Stimulated activated CD8-positive, alpha-beta memory T cell treated with anti-CD3 and anti-CD28 coated beads, Interleukin-12 subunit alpha, Interleukin-12 subunit beta, amount 100 ng/mL, for 4 hours (primary cell): ENCODE measurements at regions not wholly inside any gene's neighbourhood (a gene's known extent, or its start where the extent isn't known, plus 50 kb on each side); places are given as distances from the start of the nearest gene placed in this dataset.

Source experiments
- DNase-seq: peaks from one replicate; pipeline ENCODE4 v3.0.0-alpha.2; 2020; ENCODE audit warnings: low read depth

DNA sequence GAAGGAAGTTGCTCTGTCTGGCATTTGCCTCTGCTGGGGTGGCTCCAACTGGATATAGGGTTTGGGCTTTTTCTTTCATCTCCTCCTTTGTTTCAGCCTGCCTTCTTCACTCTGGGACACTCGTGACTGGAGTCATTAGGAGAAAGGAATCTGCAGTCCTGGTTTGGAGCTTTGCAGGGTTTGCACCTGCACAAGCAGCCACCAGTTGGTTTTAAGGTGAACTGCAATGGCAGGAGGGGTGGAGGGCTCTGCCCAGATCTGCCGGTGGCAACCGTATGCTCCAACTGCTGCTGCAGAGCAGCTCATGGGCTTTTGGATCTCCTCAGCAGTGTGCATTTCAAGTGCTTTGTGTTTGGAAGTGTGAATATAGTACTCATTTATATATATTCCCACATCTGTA lies 131.3 kb upstream of the MGAT5 start:
- no peak for DNase-seq

DNA sequence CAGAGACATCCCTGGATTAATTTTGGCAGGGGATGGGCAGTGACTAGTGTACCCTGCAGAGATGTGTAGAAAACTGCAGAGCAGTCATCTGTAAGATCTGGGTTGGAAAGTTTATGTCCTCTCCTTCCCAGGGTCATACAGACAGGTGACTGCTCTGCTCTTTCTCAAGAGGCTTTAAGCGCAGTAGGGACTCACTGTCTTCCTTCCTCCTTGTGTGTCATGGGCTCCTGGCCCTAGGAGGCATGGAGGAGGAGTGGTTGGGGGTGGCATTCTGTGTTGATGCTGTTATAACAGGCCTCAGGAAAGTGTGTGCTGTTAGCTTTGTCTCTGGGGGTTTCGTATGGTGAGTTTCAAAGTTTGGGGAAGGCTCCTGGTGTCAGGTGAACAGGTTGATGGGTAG lies 130.5 kb upstream of the MGAT5 start:
- no peak for DNase-seq

DNA sequence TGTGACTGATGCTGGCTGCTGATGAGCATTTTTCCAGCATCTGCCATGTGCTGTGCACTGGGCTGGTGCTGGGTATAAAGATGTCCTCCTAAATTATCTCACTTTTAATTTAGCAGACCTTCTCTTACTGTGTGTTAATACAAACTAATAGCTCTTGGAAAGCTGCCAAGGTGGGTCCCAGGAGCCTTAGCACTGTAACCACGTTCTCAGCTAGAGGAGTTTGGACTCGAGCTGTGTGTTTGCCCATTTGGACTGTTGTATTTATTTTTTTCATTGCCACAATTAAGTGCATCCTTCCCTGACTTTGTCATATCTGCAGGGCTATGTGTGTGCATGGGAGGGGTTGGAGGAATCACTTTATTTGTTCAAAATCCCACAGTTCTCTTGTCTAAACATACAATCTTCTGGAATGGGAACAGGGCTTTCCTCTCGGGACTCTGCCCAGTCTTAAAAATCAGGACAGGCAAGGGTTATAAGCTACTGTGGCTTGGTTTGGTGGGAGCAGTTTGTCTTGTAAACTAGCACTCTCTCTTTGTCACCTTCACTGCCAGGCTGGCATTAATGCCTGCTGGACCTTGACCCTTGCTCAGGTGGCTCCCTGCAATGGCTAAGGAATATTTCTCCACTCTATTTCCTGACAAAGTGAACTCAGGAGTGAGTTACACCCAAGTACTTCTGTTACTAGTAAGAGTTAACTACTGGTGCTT lies 129.7 kb upstream of the MGAT5 start:
- DNase-seq: no peak

DNA sequence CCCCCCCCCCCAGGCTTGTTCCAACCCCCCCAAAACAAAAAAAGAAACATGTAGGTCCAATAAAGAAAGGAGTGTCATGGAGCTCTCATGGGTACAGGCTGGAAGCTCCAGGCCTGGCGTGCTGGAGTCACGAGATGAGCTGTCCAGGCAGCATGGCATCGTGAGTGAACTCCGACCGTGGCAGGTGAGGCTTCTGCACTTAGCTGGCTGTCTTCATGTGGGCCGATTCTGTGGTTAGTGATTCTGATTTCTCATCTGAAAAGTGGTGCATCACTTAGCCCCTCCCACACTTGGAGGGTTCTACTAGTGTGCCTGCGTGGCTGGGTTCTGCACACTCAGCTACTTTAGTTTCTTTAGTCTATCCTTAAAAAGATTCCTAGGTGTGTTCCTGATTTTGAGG lies 126.4 kb upstream of the MGAT5 start:
- peak; percentile 33 for DNase-seq

DNA sequence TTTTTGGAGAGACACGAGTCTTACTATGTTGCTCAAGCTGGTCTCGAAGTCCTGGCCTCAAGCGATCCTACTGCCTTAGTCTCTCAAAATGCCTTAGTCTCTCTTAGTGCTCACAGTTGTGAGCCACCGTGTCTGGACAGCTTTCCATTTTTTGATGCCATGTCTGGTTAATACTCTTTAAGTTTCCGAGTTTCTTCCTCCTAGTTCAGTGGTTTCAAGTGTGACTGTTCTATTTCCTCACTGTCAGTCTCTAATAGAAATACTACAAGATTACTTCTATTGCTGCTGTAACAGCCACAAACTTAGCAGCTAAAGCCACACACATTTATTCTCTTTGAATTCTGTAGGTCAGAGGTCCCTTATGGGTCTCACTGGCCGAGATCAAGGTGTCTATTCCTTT lies 125.1 kb upstream of the MGAT5 start:
- DNase-seq: no peak

DNA sequence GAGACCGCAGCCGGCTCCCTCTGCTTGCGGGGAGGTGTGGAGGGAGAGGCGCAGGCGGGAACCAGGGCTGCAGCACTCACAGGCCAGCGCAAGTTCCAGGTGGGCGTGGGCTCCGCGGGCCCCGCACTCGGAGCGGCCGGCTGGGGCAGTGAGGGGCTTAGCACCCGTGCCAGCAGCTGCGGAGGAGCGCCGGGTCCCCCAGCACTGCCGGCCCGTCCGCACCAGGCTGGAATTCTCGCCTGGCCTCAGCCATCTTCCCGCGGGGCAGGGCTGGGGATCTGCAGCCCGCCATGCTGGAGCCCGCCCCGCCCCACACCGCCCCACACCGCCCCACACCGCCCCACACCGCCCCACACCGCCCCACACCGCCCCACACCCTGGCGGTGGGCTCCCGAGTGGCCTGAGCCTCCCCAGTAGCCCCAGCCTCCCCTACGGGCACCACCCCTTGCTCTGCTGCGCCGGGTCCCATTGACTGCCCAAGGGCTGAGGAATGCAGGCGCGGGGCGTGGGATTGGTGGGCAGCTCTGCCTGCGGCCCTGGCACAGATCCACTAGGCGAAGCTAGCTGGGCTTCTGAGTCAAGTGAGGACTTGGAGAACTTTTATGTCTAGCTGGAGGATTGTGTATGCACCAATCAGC lies 123.9 kb upstream of the MGAT5 start:
- no peak for DNase-seq

DNA sequence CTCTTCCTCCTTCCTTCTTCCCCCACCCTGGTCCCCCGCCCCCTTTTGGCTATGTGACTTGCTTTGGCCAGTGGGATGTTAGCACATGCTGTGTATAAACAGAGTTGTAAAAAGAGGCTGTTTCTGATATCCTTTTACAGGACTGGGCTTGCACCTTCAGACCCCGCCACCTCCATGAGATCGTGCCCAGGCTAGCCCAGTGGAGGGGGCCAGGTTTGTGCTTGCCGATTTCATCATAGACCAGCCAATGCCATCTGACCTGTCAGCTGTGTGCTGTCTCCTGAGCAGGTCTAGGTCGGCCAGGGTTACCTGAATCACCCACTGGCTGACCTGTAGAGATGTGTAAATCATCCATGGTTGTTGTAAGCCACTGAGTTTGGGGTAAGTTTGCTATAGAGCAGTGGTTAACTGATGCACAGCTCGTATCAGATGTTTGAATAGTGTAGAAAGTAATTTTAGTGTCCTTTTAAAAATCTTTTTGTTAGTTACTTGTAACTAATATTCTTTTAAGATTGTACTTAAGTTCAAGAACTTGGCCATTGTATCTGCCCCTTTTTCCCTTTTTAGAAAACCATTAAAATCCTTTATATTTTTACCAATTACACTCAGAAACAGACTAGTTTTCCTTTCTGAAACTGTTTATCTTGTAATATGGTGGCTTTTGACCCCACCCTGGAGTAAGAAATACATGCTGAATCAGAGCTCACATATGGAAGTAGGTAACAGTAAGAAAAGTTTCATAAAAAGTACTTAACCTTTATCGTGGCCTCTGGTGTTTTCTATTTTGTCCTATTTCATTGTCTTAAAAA lies 122.0 kb upstream of the MGAT5 start:
- DNase-seq: no peak

DNA sequence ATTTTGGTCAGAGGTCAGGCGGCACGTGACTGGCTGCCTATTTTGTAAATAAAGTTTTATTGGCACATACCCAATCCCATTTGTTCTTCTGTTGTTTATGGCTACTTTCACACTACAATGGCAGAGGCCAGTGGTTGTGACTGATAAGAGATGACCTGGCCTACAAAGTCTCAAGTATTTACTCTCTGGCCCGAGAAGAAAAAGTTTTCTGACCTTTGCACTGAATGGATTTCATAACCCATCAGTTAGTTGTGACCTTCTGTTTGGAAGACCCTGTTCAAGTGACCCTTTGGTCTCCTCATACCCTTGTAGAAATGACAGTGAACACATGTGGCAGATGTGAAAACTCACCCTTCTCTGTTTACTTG lies 121.4 kb upstream of the MGAT5 start:
- DNase-seq: no peak

DNA sequence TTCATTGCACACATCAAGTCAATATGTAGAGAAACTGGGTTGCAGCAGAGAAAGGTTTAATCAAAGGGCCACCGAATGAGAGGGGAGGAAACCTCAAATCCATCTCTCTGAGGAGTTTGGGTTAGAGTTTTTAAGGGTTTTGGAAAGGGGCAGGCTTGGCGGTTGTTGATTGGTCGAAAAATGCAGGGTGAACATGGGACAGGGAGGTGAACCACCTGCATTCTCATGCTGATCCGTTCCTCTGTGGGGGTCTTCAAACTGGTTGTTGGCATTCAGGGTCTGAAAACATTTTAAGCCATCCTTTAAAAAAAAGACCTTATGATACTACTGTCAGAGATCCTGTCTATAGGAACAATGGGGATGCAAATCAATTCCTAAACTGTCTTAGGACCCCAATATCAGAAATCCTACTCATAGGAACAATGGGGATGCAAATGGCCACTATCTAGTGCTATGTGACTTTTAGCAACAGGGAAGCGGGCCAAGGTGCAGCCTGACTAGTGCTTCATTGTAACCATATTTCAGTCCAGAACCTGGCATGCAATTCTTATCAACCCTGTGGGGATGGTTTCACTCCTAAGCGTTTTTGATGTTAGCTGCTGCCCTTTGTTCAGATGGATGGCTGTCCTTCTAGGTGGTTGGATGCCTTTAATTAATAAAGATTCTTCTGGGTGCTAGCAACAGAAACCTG lies 120.1 kb upstream of the MGAT5 start:
- DNase-seq: no peak

DNA sequence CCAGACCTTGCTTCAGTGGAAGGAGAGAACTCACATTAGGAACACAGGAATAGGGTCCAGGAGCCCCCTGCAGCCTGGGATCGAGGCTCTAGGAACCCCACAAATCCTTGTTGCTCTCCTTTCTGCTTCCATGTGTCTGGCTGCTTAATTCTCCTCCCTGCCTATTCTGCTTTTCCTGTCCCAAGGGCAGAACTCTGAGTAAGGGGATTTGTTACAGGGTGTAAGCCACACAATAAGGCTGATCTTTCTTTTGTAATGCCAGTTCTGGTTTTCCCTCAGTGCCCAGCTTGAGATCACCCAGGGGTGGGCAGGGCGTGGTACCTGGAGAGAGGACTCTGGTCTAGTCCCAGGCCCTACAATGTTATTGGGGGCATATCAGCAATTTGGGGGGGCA lies 119.6 kb upstream of the MGAT5 start:
- DNase-seq: no peak

DNA sequence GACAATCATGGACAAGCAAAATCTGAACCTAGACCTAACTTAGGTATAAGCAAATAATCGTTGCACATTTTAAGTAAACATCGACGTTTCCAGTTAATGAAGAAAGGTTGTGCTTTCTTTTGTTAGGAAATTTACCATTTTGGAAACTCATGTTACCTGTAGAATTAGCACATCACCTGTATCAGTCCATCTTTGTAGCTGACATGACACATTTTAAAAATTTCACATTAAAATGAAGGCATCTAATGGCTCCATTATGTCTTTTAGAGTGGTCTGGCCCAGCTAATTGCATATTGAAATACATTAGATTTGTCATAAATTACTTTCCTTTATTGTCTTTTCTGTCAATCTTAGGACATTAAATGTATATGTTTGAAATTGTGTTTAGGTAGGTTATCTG lies 119.0 kb upstream of the MGAT5 start:
- no peak for DNase-seq

DNA sequence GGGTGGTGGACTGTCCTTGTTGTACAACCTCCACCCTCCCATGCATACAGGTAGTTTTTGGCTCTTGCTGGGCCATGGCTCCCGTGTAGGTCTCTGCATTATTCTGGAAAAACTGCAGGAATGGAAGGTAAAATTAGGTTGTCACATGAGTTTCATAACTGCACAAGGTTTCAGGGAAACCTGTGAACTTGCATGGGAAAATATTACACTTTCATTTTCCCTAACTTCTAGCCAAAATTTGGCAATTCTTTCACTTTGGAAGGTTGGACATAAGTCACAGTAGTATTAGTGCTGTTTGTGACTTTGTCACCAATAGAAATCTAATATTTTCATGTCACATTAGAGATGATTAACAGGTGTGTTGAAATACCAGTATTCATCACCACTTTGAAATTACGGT lies 118.1 kb upstream of the MGAT5 start:
- no peak for DNase-seq

DNA sequence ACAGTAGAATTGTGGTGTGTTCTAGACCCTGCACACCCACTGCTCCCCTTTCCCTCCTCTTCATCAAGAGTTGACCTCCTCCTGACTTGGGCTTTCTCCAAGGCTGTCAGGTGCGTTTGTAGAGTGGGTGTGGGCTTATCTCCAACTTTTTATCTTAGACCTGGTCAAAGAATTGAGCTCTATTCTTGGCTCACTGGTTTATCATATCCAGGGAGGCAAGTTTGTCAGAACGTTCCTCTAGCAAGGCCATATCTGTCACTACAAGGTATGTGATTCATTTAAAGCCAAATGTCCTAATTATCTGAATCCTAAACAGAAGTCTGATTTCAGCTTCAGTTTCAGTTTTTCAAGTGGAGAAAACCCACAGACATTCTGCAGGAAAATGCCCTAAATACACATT lies 117.1 kb upstream of the MGAT5 start:
- DNase-seq: no peak

DNA sequence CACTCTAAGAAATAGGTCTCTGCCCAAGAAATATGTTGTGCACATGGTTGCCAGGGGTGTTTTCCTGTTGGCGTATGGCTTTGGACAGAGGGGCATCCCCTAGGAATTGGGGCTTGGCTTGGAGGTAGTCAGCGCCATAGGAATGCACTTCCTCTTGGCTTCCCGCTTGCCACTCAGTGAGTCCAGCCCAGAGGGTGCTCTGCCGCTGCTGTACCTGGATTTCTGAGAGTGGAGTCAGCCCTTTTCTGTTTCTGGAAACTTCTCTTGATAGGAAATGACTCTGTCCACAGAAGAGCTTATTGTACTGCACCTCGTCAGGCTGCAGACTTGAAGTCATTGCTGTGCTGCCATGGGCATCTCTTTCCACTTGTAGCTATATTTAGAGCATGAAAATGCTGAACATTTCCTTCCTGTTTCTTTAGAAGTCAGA lies 116.7 kb upstream of the MGAT5 start:
- no peak for DNase-seq

DNA sequence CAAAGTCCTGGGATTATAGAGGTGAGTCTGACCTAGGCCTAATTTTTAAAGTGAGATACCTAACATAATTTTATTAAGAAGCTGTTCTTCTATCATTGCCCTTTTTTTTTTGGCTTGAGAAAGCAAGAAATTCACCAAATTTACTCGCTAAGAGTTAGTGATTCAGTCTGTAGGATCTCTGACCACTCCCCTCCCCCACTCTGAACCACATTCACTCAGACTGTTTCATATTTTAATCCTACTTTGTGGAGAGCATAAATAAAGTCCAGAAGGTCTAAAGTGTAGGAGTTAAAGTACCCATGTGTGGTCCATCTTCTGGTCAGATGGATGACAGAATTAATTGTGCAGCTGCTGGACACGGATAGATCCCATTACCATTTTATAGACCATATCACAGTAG lies 115.8 kb upstream of the MGAT5 start:
- no peak for DNase-seq

DNA sequence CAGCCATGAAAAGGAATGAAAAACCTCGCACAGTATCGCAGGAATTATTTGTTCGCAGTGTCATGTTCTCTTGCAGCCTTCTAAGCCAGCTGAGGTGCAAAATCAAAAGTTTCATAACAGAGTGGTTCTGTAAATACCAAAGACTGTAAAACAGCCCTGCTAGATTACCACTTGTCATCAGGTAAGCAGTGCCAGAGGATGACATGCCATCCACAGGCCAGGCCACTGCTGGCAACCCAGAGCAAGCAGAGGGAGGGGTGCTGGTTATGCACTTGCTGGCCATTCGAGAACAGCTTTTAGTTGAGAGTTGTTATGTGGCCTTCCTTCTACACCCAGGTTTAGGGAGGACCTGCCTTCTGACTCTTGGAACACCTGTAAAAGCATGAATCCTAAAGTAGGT lies 114.3 kb upstream of the MGAT5 start:
- DNase-seq: no peak

DNA sequence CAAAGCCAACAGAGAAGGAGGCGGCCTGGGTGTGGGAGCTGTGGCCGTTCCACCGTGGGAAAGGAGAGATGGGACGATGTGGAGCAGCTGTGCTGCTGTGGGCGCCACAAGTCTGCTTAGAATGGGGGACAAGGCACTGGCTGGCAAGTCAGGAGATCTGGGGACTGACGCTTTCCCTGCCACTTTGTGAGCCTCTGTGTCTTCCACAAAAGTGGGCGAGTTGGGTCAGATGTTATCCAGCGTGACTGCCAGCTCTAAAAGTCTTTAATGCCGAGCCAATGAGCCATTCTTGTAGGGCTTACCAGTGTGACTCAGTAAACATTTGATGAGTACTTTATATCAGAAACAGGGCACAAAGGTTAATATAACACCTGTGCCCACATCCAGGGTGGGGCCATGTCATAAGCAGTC lies 113.6 kb upstream of the MGAT5 start:
- no peak for DNase-seq

DNA sequence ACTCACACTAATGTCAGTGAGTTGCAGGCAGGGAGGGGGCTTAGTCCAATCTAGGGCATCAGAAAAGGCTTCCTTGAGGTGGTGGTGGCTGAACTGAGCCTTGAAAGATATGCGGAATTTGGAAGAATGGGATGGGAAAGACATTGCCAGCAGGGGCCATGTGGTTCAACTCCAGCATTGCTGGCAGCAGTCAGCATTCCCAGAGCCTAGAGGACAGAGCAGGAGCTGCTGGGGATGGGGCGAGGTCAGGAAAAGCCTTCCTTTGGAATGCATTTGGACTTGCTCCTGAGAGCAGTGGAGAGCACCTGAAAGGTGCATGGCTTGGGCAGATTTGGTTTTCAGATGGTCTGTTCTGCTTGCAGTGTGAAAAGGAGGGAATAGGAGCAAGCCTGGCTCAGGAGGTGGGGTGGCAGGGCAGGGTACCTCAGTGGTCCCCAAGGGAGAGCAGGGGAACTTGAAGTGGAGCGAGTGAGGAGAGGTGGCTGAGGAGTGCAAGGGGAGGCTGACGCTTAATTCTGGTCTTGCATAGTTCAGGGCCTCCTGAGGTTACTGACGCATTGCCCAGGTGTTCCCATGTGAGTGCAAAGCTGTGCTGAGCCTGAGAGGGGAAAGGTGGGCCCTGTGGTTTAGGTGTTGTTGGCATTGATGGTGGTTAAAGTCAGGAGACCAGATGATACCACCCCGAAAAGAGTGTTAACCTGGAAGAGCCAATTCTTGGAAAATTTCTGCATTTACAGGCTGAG lies 112.1 kb upstream of the MGAT5 start:
- DNase-seq: no peak

DNA sequence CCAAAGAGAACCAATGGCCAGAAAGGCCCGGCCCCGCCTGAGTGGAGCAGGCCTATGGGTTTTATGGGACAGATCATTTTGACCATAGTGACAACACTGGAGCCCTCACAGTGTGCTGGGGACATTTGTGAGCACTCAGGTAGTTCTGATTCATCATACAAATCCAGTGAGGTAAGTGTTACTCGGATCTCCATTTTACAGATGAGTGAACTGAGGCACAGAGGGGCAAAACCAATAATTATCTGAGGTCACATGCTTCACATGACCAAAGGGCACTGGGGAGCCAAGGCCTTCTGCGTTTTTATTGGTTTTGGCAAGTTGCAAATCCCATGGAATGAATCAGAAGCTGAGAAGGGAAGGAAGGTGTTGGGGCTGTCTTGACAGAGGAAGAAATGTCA lies 111.5 kb upstream of the MGAT5 start:
- no peak for DNase-seq

DNA sequence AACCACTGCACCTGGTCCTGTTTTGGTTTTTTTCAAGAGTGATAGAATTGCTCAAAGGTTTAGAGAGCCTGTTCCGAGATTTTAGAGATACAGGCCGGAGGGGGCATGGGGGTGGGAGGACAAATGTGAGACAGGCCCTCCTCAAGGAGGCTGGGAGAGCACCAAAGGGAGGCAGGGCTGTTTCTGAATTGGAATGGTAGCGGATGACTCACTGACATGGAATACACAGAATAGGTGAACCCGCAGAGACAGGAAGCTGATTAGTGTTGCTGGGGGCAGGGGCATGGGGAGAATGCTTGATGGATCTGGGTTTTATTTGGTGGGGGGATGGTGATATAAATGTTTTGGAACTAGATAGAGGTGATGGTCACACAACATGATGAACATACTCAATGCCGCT lies 111.0 kb upstream of the MGAT5 start:
- DNase-seq: no peak

DNA sequence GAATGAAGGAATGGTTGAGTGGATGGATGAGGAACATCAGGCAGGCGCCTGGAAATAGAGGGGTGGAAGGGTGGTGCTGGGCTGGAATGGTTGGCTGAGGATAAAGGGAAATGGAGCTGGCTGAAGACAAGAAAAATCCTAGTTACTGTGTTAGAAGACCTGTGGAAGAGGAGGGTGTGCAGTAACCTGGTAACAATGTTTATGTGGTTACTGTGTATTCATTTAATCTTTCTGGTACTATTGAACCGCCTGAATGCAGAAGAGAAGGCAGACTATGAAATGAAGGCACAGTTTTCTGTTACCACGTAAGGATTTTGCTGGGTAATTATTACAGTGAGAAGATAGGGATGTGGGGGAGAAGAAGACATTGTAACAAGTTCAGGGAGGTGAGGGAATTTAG lies 110.3 kb upstream of the MGAT5 start:
- DNase-seq: no peak

DNA sequence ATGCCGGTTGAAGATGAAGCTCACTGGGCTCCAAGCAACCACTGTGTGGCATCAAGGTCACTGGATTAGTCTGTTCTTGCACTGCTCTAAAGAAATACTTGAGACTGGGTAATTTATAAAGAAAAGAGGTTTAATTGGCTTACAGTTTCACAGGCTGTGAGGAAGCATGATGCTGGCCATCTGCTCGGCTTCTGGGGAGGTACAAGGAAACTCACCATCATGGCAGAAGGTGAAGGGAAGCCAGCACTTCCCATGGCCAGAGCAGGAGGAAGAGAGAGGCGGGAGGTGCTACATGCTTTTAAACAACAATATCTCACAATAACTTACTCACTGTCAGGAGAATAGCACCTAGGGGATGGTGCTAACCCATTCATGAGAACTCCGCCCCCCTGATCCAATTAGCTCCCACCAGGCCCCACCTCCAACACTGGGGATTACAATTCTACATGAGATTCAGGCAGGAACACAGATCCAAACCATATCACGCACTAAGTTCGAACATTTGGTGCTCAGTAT lies 109.7 kb upstream of the MGAT5 start:
- DNase-seq: no peak
